ENCODE measurements at regions not wholly inside any gene's neighbourhood (a gene's known extent, or its start where the extent isn't known, plus 50 kb on each side); places are given as distances from the start of the nearest gene placed in this dataset.
"Not testable (repeated sequence)": the region's sequence is repeated elsewhere in the genome, so short reads cannot be mapped to it uniquely, and the experiment has no call there.

GRCh38 chr3:72065872-72066641 is 281.1 kb upstream of the PROK2 start:
- TF ChIP-seq CTCF (IDR thresholded peaks at IDR 0.05), result no peak
- no peak for DNase-seq (ENCODE audit: extremely low spot score, unreplicated experiment)
- Mint-ChIP-seq H3K27ac (ENCODE audit: unreplicated experiment) (no peak overlapping the region), H3K4me1 (ENCODE audit: unreplicated experiment) (no peaks in the 10 kb centered on the region), H3K9me3 (ENCODE audit: unreplicated experiment) (peaks cover 7% of the 10 kb centered on the region), H3K27me3 (ENCODE audit: unreplicated experiment) (peaks cover 62% of the 10 kb centered on the region), H3K4me3 (ENCODE audit: unreplicated experiment) (no peak overlapping the region), H3K36me3 (ENCODE audit: unreplicated experiment) (no peaks in the 10 kb centered on the region)

- Mint-ChIP-seq H3K27ac (ENCODE audit: unreplicated experiment) (no peak overlapping the region), H3K4me3 (ENCODE audit: unreplicated experiment) (no peak overlapping the region), H3K36me3 (ENCODE audit: unreplicated experiment) (no peaks in the 10 kb centered on the region), H3K4me1 (ENCODE audit: unreplicated experiment) (no peaks in the 10 kb centered on the region), H3K9me3 (ENCODE audit: unreplicated experiment) (peaks cover 7% of the 10 kb centered on the region), H3K27me3 (ENCODE audit: unreplicated experiment) (peaks cover 68% of the 10 kb centered on the region)
- no peak for DNase-seq (ENCODE audit: extremely low spot score, unreplicated experiment)
- no peak for TF ChIP-seq CTCF (IDR thresholded peaks at IDR 0.05)
Observed at GRCh38 chr3:72065236-72065635, 280.3 kb upstream of the PROK2 start.

GRCh38 chr3:72064727-72065126 is 279.8 kb upstream of the PROK2 start:
- H3K4me3 Mint-ChIP-seq (ENCODE audit: unreplicated experiment); H3K9me3 Mint-ChIP-seq (ENCODE audit: unreplicated experiment); DNase-seq (ENCODE audit: extremely low spot score, unreplicated experiment); H3K36me3 Mint-ChIP-seq (ENCODE audit: unreplicated experiment); H3K27ac Mint-ChIP-seq (ENCODE audit: unreplicated experiment); H3K4me1 Mint-ChIP-seq (ENCODE audit: unreplicated experiment): not testable (repeated sequence)
- H3K27me3 Mint-ChIP-seq (ENCODE audit: unreplicated experiment), result peaks cover 73% of the 10 kb centered on the region

GRCh38 chr3:72062017-72062416 is 277.1 kb upstream of the PROK2 start:
- DNase-seq (ENCODE audit: extremely low spot score, unreplicated experiment), result no peak
- peaks cover 7% of the 10 kb centered on the region for H3K9me3 Mint-ChIP-seq (ENCODE audit: unreplicated experiment)
- no peak overlapping the region for H3K4me3 Mint-ChIP-seq (ENCODE audit: unreplicated experiment)
- no peaks in the 10 kb centered on the region for H3K36me3 Mint-ChIP-seq (ENCODE audit: unreplicated experiment)
- no peak overlapping the region for H3K27ac Mint-ChIP-seq (ENCODE audit: unreplicated experiment)
- H3K4me1 Mint-ChIP-seq (ENCODE audit: unreplicated experiment), result no peaks in the 10 kb centered on the region
- TF ChIP-seq CTCF (IDR thresholded peaks at IDR 0.05), result no peak
- peaks cover 57% of the 10 kb centered on the region for H3K27me3 Mint-ChIP-seq (ENCODE audit: unreplicated experiment)

GRCh38 chr3:72060447-72061034 is 275.6 kb upstream of the PROK2 start:
- H3K4me3 Mint-ChIP-seq (ENCODE audit: unreplicated experiment), result no peak overlapping the region
- TF ChIP-seq CTCF (IDR thresholded peaks at IDR 0.05), result no peak
- H3K27ac Mint-ChIP-seq (ENCODE audit: unreplicated experiment), result no peak overlapping the region
- no peak for DNase-seq (ENCODE audit: extremely low spot score, unreplicated experiment)
- H3K4me1 Mint-ChIP-seq (ENCODE audit: unreplicated experiment), result no peaks in the 10 kb centered on the region
- peaks cover 7% of the 10 kb centered on the region for H3K9me3 Mint-ChIP-seq (ENCODE audit: unreplicated experiment)
- H3K27me3 Mint-ChIP-seq (ENCODE audit: unreplicated experiment), result peaks cover 50% of the 10 kb centered on the region
- H3K36me3 Mint-ChIP-seq (ENCODE audit: unreplicated experiment), result no peaks in the 10 kb centered on the region

Data from osteocyte (in vitro differentiated cells).